Lower lobe of right lung (tissue), 2 donors: ENCODE measurements at regions not wholly inside any gene's neighbourhood (a gene's known extent, or its start where the extent isn't known, plus 50 kb on each side); places are given as distances from the start of the nearest gene placed in this dataset.

Experiments
- ATAC-seq, 2 donors: fragments of 200-7000 bp; cut with Tn5 transposase; one replicate each; pipeline ENCODE4 v1.9.1; 2020 to 2022; ENCODE audit warnings: mild to moderate bottlenecking in 2 of 2, moderate library complexity in 2 of 2
- DNase-seq: peaks from one replicate; pipeline ENCODE4 v3.0.0-alpha.2; 2020
- H3K27ac ChIP-seq: fragments of 200-600 bp; one replicate; pipeline ENCODE4 v1.8.0; 2022
- H3K27me3 ChIP-seq: fragments of 200-600 bp; one replicate; pipeline ENCODE4 v1.8.0; 2022; ENCODE audit warnings: low read depth
- H3K36me3 ChIP-seq: fragments of 200-600 bp; one replicate; pipeline ENCODE4 v1.8.0; 2022; ENCODE audit warnings: mild to moderate bottlenecking
- H3K4me1 ChIP-seq: fragments of 200-600 bp; one replicate; pipeline ENCODE4 v1.8.0; 2022
- H3K4me3 ChIP-seq: fragments of 200-600 bp; one replicate; pipeline ENCODE4 v1.8.0; 2022; ENCODE audit warnings: mild to moderate bottlenecking
- H3K9me3 ChIP-seq: fragments of 200-600 bp; one replicate; pipeline ENCODE4 v1.8.0; 2022
- intact Hi-C: fragments of 100-400 bp; cut with DNase I; formaldehyde crosslinking; loops from one replicate; pipeline ENCODE4 v1.11.0; 2022
- TF ChIP-seq, protein P1 (sequence below): fragments of 200-600 bp; IDR thresholded peaks from one replicate; pipeline ENCODE4 v1.8.0; 2022; ENCODE audit warnings: antibody characterized with exemption, mild to moderate bottlenecking
- donor health status: DM: no; HTN: yes; CAD: no; lungs with severe emphysema.

DNA sequence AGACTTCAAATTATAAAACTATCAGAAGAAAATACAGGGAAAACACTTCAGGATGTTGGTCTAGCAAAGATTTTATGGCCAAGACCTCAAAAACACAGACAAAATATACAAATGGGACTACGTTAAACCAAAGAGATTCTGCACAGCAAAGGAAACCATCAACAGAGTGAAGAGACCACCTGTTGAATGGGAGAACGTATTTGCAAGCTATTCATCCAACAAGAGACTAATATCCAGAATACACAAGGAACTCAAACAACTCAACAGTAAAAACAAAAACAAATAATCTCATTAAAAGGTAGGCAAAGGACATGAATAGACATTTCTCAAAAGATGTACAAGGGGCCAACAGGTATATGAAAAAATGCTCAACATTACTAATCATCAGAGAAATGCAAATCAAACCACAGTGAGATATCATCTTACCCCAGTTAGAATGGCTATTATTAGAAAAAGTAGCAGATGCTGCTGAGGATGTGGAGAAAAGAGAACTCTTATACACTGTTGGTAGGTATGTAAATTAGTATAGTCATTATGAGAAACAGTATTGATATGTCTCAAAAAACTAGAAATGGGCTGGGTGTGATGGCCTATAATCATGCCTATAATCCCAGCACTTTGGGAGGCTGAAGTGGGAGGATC is 112.6 kb downstream of the LRIG2 start:
- H3K4me1 ChIP-seq = no peaks in the 10 kb centered on the region
- no peaks in the 10 kb centered on the region for H3K36me3 ChIP-seq
- ATAC-seq (no peak), DNase-seq (no peak)
- H3K27ac ChIP-seq = no peak overlapping the region
- TF ChIP-seq, protein P1, sequence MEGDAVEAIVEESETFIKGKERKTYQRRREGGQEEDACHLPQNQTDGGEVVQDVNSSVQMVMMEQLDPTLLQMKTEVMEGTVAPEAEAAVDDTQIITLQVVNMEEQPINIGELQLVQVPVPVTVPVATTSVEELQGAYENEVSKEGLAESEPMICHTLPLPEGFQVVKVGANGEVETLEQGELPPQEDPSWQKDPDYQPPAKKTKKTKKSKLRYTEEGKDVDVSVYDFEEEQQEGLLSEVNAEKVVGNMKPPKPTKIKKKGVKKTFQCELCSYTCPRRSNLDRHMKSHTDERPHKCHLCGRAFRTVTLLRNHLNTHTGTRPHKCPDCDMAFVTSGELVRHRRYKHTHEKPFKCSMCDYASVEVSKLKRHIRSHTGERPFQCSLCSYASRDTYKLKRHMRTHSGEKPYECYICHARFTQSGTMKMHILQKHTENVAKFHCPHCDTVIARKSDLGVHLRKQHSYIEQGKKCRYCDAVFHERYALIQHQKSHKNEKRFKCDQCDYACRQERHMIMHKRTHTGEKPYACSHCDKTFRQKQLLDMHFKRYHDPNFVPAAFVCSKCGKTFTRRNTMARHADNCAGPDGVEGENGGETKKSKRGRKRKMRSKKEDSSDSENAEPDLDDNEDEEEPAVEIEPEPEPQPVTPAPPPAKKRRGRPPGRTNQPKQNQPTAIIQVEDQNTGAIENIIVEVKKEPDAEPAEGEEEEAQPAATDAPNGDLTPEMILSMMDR = no peak
- no peaks in the 10 kb centered on the region for H3K9me3 ChIP-seq
- intact Hi-C loops = no loop called here
- no peaks in the 10 kb centered on the region for H3K27me3 ChIP-seq
- no peak overlapping the region for H3K4me3 ChIP-seq

GRCh38 chr1:113190078-113190477 is 117.1 kb downstream of the LRIG2 start:
- DNase-seq (no peak), ATAC-seq (no peak)
- TF ChIP-seq, protein P1 = no peak
- intact Hi-C loops = no loop called here
- Histone ChIP-seq H3K4me3 (no peak overlapping the region), H3K27me3 (no peaks in the 10 kb centered on the region), H3K4me1 (no peaks in the 10 kb centered on the region), H3K27ac (no peak overlapping the region), H3K9me3 (no peaks in the 10 kb centered on the region), H3K36me3 (no peaks in the 10 kb centered on the region)

DNA sequence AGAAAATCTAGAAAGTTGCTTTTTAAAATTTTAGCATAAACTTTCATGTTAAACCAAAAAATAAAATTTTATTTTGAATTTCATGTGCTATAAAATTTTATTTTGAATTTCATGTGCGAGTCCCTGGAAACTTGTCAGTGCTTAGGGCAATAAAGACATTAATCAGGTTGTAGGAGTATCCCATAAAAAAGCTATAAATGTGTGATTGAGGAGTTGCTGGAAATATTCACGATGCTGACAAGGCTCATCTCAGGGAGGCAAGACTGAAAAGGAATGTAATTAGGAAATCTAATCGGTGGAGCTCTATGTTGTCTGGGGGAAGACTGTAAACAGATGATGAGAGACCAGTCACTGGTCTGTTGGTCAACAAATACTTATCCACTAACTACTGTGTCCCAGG is 117.9 kb downstream of the LRIG2 start:
- no peak for ATAC-seq
- TF ChIP-seq, protein P1 = no peak
- Histone ChIP-seq H3K4me3 (no peak overlapping the region), H3K27me3 (no peaks in the 10 kb centered on the region), H3K4me1 (no peaks in the 10 kb centered on the region), H3K27ac (no peak overlapping the region), H3K36me3 (no peaks in the 10 kb centered on the region), H3K9me3 (no peaks in the 10 kb centered on the region)
- DNase-seq = no peak
- intact Hi-C loops = no loop called here

DNA sequence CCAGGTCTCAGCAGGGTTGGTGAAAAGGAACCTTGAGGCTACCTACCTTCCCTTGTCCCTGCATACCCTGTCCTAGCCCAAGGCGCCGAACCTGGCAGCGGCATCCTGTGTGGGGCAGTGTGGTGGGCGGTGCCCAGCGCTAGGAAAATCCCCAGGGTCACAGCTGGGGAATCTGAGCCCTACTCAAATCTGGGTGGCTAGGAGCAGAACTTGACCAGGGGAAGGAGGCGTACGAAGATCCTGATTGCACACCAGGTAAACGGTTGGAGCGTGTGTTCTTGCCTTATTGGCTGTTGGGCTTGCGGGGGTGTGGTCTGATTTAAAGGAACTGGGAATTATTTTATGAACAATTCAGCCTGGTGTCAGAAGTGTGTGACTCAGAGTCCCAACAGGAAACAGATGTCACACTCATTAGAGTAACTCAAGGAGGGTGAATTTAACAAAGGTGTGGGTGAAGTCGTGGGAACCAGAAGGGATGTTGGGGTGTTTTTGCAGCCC is 118.6 kb downstream of the LRIG2 start:
- Histone ChIP-seq H3K27me3 (no peaks in the 10 kb centered on the region), H3K4me1 (no peaks in the 10 kb centered on the region), H3K9me3 (no peaks in the 10 kb centered on the region), H3K4me3 (no peak overlapping the region), H3K27ac (no peak overlapping the region), H3K36me3 (no peaks in the 10 kb centered on the region)
- ATAC-seq (peak; percentile 33 to 48), DNase-seq (no peak)
- intact Hi-C loops = no loop called here
- TF ChIP-seq, protein P1 = no peak

GRCh38 chr1:113192242-113192641 is 119.2 kb downstream of the LRIG2 start:
- H3K9me3 ChIP-seq = no peaks in the 10 kb centered on the region
- no peak for DNase-seq
- TF ChIP-seq, protein P1 = no peak
- no peak overlapping the region for H3K4me3 ChIP-seq
- H3K36me3 ChIP-seq = no peaks in the 10 kb centered on the region
- H3K27me3 ChIP-seq = no peaks in the 10 kb centered on the region
- H3K4me1 ChIP-seq = no peaks in the 10 kb centered on the region
- H3K27ac ChIP-seq = no peak overlapping the region
- ATAC-seq = peak; percentile 15 to 34
- intact Hi-C loops = no loop called here
